Panc1 (cell line): ENCODE measurements at regions not wholly inside any gene's neighbourhood (a gene's known extent, or its start where the extent isn't known, plus 50 kb on each side); places are given as distances from the start of the nearest gene placed in this dataset.

ENCODE experiments used
- ATAC-seq: fragments of 200-7000 bp; cut with Tn5 transposase; 2 replicates; pipeline ENCODE4 v1.9.1; 2020; ENCODE audit warnings: mild to moderate bottlenecking, moderate library complexity
- BruUV-seq: library from RNA; stranded (reverse); fragments of 400-500 nt; replicated peaks from 2 replicates; lab custom pipeline; 2021; lab: Mats Ljungman, UMichigan
- CTCF ChIA-PET: fragments of 300-600 bp; sonication (Branson Sonifier 250); formaldehyde crosslinking; loops from one replicate; lab custom pipeline; 2022; ENCODE audit warnings: antibody characterized with exemption; lab: Charles Lee
- POLR2A ChIA-PET: fragments of 300-600 bp; sonication (Branson Sonifier 250); formaldehyde crosslinking; loops from one replicate; lab custom pipeline; 2022; ENCODE audit warnings: antibody characterized with exemption; lab: Charles Lee
- DNase-seq: peaks from one replicate; pipeline ENCODE4 v3.0.0-alpha.2; 2010; ENCODE audit warnings: low read depth, low spot score
- H3K27ac ChIP-seq: 2 replicates; pipeline ENCODE4 v1.5.1; 2011; ENCODE audit warnings: mild to moderate bottlenecking, low read length, inconsistent platforms
- H3K27me3 ChIP-seq: fragments of 200-500 bp; sonication (Bioruptor generic); 2 replicates; pipeline ENCODE4 v1.6.0; 2014; ENCODE audit warnings: low read length, inconsistent platforms; ENCODE audit not compliant: control insufficient read depth, insufficient read depth
- H3K36me3 ChIP-seq: fragments of 200-500 bp; sonication (Bioruptor generic); 2 replicates; pipeline ENCODE4 v1.5.1; 2014; ENCODE audit warnings: inconsistent platforms, mild to moderate bottlenecking, low read length, moderate library complexity; ENCODE audit not compliant: control insufficient read depth, insufficient read depth
- H3K4me1 ChIP-seq: 2 replicates; pipeline ENCODE4 v1.5.1; 2011; ENCODE audit warnings: inconsistent platforms, mild to moderate bottlenecking, low read length, moderate library complexity; ENCODE audit not compliant: control insufficient read depth, insufficient read depth
- H3K4me3 ChIP-seq, 2 experiments: 2 replicates each; pipeline ENCODE4 v1.5.1; 2011 to 2012; ENCODE audit warnings: low read depth in 2 of 2, low read length in 2 of 2, mild to moderate bottlenecking in 2 of 2, inconsistent platforms in 1 of 2, moderate library complexity in 1 of 2
- H3K9me3 ChIP-seq: fragments of 200-500 bp; sonication (Bioruptor generic); 2 replicates; pipeline ENCODE4 v1.5.1; 2014; ENCODE audit warnings: low read depth, mild to moderate bottlenecking, inconsistent platforms, low read length, moderate library complexity; ENCODE audit not compliant: control insufficient read depth, insufficient read depth
- POLR2AphosphoS5 ChIP-seq: IDR thresholded peaks from 2 replicates; pipeline ENCODE4 v1.6.1; 2012; ENCODE audit warnings: mild to moderate bottlenecking, low read depth, low read length, moderate library complexity
- SIN3A ChIP-seq: IDR thresholded peaks from 2 replicates; pipeline ENCODE4 v1.6.1; 2012; ENCODE audit warnings: low read depth, mild to moderate bottlenecking, low read length, moderate library complexity, borderline replicate concordance; ENCODE audit not compliant: insufficient read depth
- TCF7L2 ChIP-seq: IDR thresholded peaks from 2 replicates; pipeline ENCODE4 v1.6.1; 2011; ENCODE audit warnings: mild to moderate bottlenecking, low read depth, low read length, inconsistent platforms
- in situ Hi-C: cut with HindIII; loops from 2 replicates; pipeline ENCODE4 v1.10.0; 2016; ENCODE audit warnings: low sequenced_read_pairs, low pct_unique_long_range_greater_than_20kb
- intact Hi-C: fragments of 100-400 bp; cut with micrococcal nuclease; formaldehyde crosslinking; loops from one replicate; pipeline ENCODE4 v1.10.0; 2022; ENCODE audit not compliant: unreplicated experiment
- TF ChIP-seq, protein P1 (sequence below), 2 experiments: IDR thresholded peaks; 2 replicates each; pipeline ENCODE4 v1.6.1; 2011 to 2012; ENCODE audit warnings: low read depth in 2 of 2, control low read depth in 1 of 2, low read length in 1 of 2, mild to moderate bottlenecking in 1 of 2, moderate library complexity in 1 of 2; ENCODE audit not compliant: insufficient read depth in 1 of 2
- TF ChIP-seq, protein P2 (sequence below): fragments of 450-650 bp; IDR thresholded peaks from 2 replicates; pipeline ENCODE4 v1.5.1; 2017; ENCODE audit warnings: mild to moderate bottlenecking

DNA sequence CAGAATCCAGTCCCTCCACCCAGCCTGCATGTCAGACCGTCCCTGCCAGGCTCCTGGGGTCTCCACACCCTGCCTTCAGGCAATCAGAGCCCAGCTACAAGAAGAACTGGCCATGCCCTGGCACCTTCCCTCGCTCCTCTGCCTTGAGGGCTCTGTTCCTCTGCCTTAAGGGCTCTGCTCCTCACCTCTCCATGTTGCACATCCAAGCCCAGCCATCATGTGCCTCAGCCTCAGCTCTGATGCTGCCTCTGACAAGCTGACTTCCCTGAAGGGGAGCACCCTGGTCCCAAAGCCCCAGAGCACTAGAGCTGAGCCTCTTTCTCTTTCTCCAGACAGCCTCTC is 50.3 kb upstream of the ANTXRL start:
- intact Hi-C loops (no loop called here), in situ Hi-C loops (no loop called here)
- no peak overlapping the region for H3K4me3 ChIP-seq
- ATAC-seq (no peak), DNase-seq (no peak)
- no peaks in the 10 kb centered on the region for H3K9me3 ChIP-seq
- POLR2A ChIA-PET, result interaction anchor here (0.6 kb wide), 1 partner anchor 264 kb away, joined by 3 read pairs; the partner anchor contains the start of gene TIMM23
- no peak overlapping the region for H3K27ac ChIP-seq
- H3K4me1 ChIP-seq, result no peaks in the 10 kb centered on the region
- BruUV-seq, result no TSS peak
- H3K36me3 ChIP-seq, result no peaks in the 10 kb centered on the region
- TF ChIP-seq TCF7L2 (no peak), SIN3A (no peak), POLR2AphosphoS5 (no peak)
- TF ChIP-seq, protein P1, sequence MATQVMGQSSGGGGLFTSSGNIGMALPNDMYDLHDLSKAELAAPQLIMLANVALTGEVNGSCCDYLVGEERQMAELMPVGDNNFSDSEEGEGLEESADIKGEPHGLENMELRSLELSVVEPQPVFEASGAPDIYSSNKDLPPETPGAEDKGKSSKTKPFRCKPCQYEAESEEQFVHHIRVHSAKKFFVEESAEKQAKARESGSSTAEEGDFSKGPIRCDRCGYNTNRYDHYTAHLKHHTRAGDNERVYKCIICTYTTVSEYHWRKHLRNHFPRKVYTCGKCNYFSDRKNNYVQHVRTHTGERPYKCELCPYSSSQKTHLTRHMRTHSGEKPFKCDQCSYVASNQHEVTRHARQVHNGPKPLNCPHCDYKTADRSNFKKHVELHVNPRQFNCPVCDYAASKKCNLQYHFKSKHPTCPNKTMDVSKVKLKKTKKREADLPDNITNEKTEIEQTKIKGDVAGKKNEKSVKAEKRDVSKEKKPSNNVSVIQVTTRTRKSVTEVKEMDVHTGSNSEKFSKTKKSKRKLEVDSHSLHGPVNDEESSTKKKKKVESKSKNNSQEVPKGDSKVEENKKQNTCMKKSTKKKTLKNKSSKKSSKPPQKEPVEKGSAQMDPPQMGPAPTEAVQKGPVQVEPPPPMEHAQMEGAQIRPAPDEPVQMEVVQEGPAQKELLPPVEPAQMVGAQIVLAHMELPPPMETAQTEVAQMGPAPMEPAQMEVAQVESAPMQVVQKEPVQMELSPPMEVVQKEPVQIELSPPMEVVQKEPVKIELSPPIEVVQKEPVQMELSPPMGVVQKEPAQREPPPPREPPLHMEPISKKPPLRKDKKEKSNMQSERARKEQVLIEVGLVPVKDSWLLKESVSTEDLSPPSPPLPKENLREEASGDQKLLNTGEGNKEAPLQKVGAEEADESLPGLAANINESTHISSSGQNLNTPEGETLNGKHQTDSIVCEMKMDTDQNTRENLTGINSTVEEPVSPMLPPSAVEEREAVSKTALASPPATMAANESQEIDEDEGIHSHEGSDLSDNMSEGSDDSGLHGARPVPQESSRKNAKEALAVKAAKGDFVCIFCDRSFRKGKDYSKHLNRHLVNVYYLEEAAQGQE (IDR thresholded peaks at IDR 0.05; ENCODE audit: insufficient read depth in 1 of 2, low read depth in 2 of 2, low read length in 1 of 2), result no peak
- TF ChIP-seq, protein P2, sequence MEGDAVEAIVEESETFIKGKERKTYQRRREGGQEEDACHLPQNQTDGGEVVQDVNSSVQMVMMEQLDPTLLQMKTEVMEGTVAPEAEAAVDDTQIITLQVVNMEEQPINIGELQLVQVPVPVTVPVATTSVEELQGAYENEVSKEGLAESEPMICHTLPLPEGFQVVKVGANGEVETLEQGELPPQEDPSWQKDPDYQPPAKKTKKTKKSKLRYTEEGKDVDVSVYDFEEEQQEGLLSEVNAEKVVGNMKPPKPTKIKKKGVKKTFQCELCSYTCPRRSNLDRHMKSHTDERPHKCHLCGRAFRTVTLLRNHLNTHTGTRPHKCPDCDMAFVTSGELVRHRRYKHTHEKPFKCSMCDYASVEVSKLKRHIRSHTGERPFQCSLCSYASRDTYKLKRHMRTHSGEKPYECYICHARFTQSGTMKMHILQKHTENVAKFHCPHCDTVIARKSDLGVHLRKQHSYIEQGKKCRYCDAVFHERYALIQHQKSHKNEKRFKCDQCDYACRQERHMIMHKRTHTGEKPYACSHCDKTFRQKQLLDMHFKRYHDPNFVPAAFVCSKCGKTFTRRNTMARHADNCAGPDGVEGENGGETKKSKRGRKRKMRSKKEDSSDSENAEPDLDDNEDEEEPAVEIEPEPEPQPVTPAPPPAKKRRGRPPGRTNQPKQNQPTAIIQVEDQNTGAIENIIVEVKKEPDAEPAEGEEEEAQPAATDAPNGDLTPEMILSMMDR, result no peak
- no peaks in the 10 kb centered on the region for H3K27me3 ChIP-seq
- CTCF ChIA-PET, result no interaction called here

DNA sequence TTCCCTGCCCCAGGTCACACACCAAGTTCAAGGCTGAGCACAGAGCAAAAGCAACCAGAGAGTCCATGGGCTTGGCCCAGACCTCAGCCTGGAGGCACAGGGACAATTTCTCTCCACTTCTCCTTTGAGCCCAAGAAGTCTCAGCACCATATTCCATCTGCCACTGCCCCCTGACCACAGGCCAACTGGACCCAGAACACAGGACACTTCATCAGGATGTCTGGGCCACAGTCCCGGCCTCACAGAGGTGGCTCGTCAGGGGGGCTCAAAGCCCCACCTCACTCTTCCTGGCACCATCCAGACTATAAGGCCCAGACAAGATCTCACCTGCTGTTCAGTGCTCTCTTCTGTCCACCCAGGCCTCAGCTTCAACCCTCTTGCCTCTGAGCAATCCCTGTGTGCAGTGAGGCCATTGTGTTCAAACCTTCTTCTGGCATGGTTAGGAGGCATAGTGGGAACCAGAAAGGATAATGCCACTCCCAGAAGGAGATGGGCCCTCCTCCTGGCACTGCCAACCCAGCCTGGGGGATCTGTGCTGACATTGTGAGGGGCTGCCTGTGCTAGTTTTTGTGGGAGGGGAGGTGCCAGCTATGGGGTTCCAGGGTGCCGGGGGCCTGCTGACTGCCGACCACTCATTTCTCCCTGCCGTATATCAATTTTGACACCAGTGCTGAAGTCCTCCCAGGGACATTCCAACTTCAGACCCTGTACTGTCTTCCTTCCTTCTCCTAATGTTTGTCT is 49.7 kb upstream of the ANTXRL start:
- Histone ChIP-seq H3K36me3 (no peaks in the 10 kb centered on the region), H3K4me1 (no peaks in the 10 kb centered on the region), H3K4me3 (no peak overlapping the region), H3K27ac (no peak overlapping the region), H3K9me3 (no peaks in the 10 kb centered on the region), H3K27me3 (no peaks in the 10 kb centered on the region)
- no peak for DNase-seq
- CTCF ChIA-PET, result no interaction called here
- TF ChIP-seq TCF7L2, result no peak
- TF ChIP-seq, protein P1 (IDR thresholded peaks at IDR 0.05; ENCODE audit: insufficient read depth in 1 of 2, low read depth in 2 of 2, low read length in 1 of 2), result no peak
- TF ChIP-seq POLR2AphosphoS5, result no peak
- no peak for TF ChIP-seq SIN3A
- TF ChIP-seq, protein P2, result no peak
- in situ Hi-C loops, result no loop called here
- intact Hi-C loops, result no loop called here
- BruUV-seq, result no TSS peak
- ATAC-seq, result no peak
- POLR2A ChIA-PET, result no interaction called here
